HEK293 (cell line): ENCODE measurements at regions not wholly inside any gene's neighbourhood (a gene's known extent, or its start where the extent isn't known, plus 50 kb on each side); places are given as distances from the start of the nearest gene placed in this dataset.

Experiments used
- CTCF ChIA-PET: fragments of 350-600 bp; formaldehyde crosslinking; extraction: SDS; loops from one replicate; lab custom pipeline; 2021; ENCODE audit warnings: antibody characterized with exemption; lab: Yijun Ruan, JAX
- POLR2A ChIA-PET: fragments of 300-600 bp; formaldehyde crosslinking; extraction: SDS; loops from one replicate; lab custom pipeline; 2020; ENCODE audit warnings: antibody characterized with exemption, inconsistent platforms; lab: Yijun Ruan, JAX
- H3K27ac ChIP-seq: fragments of 200-500 bp; sonication (Bioruptor generic); 2 replicates; pipeline ENCODE4 v1.5.1; 2014; ENCODE audit warnings: low read depth, low read length, control low read depth, inconsistent platforms; ENCODE audit errors: extremely low read depth
- H3K36me3 ChIP-seq, 2 experiments: fragments of 200-500 bp in 1 of 2; sonication (Bioruptor generic) in 1 of 2; 1 replicate in 1 of 2; 2 replicates in 1 of 2; pipeline ENCODE4 v1.5.1; 2014 to 2017; ENCODE audit warnings: inconsistent platforms in 2 of 2, low read length in 2 of 2; ENCODE audit not compliant: control insufficient read depth in 2 of 2, insufficient read depth in 1 of 2
- H3K4me1 ChIP-seq: fragments of 200-500 bp; sonication (Bioruptor generic); 2 replicates; pipeline ENCODE4 v1.5.1; 2014; ENCODE audit warnings: mild to moderate bottlenecking, low read length, inconsistent platforms; ENCODE audit not compliant: control insufficient read depth, insufficient read depth
- H3K4me3 ChIP-seq: 2 replicates; pipeline ENCODE4 v1.5.1; 2011; ENCODE audit warnings: low read depth, mild to moderate bottlenecking, control low read depth, low read length, moderate library complexity
- H3K9me3 ChIP-seq: fragments of 200-500 bp; sonication (Bioruptor generic); 2 replicates; pipeline ENCODE4 v1.5.1; 2014; ENCODE audit warnings: low read depth, low read length, inconsistent platforms; ENCODE audit not compliant: control insufficient read depth, insufficient read depth
- BCL11B ChIP-seq: fragments of 450-650 bp; formaldehyde crosslinking; IDR thresholded peaks from 2 replicates; pipeline ENCODE4 v1.5.1; 2016; ENCODE audit warnings: low read depth, missing biosample characterization, missing genetic modification characterization
- SP7 ChIP-seq: fragments of 450-650 bp; formaldehyde crosslinking; IDR thresholded peaks from 2 replicates; pipeline ENCODE4 v1.5.1; 2016; ENCODE audit warnings: missing biosample characterization, missing genetic modification characterization
- TCF7L2 ChIP-seq: IDR thresholded peaks from 2 replicates; pipeline ENCODE4 v1.6.1; 2011; ENCODE audit warnings: low read depth, mild to moderate bottlenecking, inconsistent platforms, low read length, moderate library complexity, borderline replicate concordance
- ZFP69B ChIP-seq: fragments of 450-650 bp; formaldehyde crosslinking; IDR thresholded peaks from 2 replicates; pipeline ENCODE4 v1.5.1; 2016; ENCODE audit warnings: missing biosample characterization, missing genetic modification characterization
- ZNF175 ChIP-seq: fragments of 450-650 bp; formaldehyde crosslinking; IDR thresholded peaks from 2 replicates; pipeline ENCODE4 v1.5.1; 2016; ENCODE audit warnings: missing biosample characterization, missing genetic modification characterization
- ZNF2 ChIP-seq: fragments of 450-650 bp; formaldehyde crosslinking; IDR thresholded peaks from 2 replicates; pipeline ENCODE4 v1.5.1; 2016; ENCODE audit warnings: missing biosample characterization, missing genetic modification characterization
- ZNF292 ChIP-seq: fragments of 450-650 bp; formaldehyde crosslinking; IDR thresholded peaks from 2 replicates; pipeline ENCODE4 v1.5.1; 2016; ENCODE audit warnings: low read depth, missing biosample characterization, missing genetic modification characterization, borderline replicate concordance
- ZNF354C ChIP-seq: fragments of 450-650 bp; formaldehyde crosslinking; IDR thresholded peaks from 2 replicates; pipeline ENCODE4 v1.5.1; 2016; ENCODE audit warnings: missing biosample characterization, missing genetic modification characterization, low read depth, borderline replicate concordance
- ZNF416 ChIP-seq: fragments of 450-650 bp; formaldehyde crosslinking; IDR thresholded peaks from 2 replicates; pipeline ENCODE4 v1.5.1; 2016; ENCODE audit warnings: missing biosample characterization, missing genetic modification characterization
- ZSCAN30 ChIP-seq: fragments of 450-650 bp; IDR thresholded peaks from 2 replicates; pipeline ENCODE4 v1.5.1; 2018; ENCODE audit warnings: missing biosample characterization, mild to moderate bottlenecking, missing genetic modification characterization, moderate library complexity
- TF ChIP-seq, protein P1 (sequence below): fragments of 450-650 bp; formaldehyde crosslinking; conservative IDR thresholded peaks from 2 replicates; pipeline ENCODE4 v1.5.1; 2016; ENCODE audit warnings: low read depth, missing biosample characterization, missing genetic modification characterization
- TF ChIP-seq, protein P2 (sequence below): fragments of 450-650 bp; formaldehyde crosslinking; IDR thresholded peaks from 2 replicates; pipeline ENCODE4 v1.5.1; 2016; ENCODE audit warnings: missing biosample characterization, missing genetic modification characterization, borderline replicate concordance
- TF ChIP-seq, protein P3 (sequence below): fragments of 450-650 bp; IDR thresholded peaks from 2 replicates; pipeline ENCODE4 v1.5.1; 2018; ENCODE audit warnings: missing biosample characterization, mild to moderate bottlenecking, missing genetic modification characterization
- TF ChIP-seq, protein P4 (sequence below): fragments of 450-650 bp; formaldehyde crosslinking; conservative IDR thresholded peaks from 2 replicates; pipeline ENCODE4 v1.5.1; 2016; ENCODE audit warnings: low read depth, missing biosample characterization, missing genetic modification characterization
- TF ChIP-seq, protein P5 (sequence below): fragments of 450-650 bp; formaldehyde crosslinking; IDR thresholded peaks from 2 replicates; pipeline ENCODE4 v1.5.1; 2016; ENCODE audit warnings: missing biosample characterization, missing genetic modification characterization
- TF ChIP-seq, protein P6 (sequence below): fragments of 450-650 bp; formaldehyde crosslinking; IDR thresholded peaks from 2 replicates; pipeline ENCODE4 v1.5.1; 2017; ENCODE audit warnings: missing biosample characterization, missing genetic modification characterization

DNA sequence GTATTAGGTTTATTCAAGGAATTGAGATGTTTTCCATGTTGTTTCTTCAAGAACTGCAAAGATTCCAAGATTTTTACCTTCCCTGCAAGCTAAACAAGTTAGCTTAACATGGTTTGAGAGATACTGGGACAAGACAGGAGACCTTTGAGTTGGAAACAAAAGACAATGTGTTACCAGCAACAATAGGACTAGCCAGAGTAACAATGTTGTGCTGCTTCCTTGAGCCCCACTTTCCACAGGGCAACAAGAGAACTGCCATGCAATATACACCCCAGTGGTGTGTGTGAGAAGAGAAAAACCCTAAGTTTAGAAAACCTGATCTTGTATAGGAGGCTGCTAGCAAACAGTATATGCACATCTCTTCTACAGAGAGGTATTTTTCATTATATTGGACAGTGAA, 264.6 kb downstream of the PCDH20 start (continued):
- TF ChIP-seq, protein P1, sequence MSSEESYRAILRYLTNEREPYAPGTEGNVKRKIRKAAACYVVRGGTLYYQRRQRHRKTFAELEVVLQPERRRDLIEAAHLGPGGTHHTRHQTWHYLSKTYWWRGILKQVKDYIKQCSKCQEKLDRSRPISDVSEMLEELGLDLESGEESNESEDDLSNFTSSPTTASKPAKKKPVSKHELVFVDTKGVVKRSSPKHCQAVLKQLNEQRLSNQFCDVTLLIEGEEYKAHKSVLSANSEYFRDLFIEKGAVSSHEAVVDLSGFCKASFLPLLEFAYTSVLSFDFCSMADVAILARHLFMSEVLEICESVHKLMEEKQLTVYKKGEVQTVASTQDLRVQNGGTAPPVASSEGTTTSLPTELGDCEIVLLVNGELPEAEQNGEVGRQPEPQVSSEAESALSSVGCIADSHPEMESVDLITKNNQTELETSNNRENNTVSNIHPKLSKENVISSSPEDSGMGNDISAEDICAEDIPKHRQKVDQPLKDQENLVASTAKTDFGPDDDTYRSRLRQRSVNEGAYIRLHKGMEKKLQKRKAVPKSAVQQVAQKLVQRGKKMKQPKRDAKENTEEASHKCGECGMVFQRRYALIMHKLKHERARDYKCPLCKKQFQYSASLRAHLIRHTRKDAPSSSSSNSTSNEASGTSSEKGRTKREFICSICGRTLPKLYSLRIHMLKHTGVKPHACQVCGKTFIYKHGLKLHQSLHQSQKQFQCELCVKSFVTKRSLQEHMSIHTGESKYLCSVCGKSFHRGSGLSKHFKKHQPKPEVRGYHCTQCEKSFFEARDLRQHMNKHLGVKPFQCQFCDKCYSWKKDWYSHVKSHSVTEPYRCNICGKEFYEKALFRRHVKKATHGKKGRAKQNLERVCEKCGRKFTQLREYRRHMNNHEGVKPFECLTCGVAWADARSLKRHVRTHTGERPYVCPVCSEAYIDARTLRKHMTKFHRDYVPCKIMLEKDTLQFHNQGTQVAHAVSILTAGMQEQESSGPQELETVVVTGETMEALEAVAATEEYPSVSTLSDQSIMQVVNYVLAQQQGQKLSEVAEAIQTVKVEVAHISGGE = no peak
- no peak for TF ChIP-seq TCF7L2
- no peak for TF ChIP-seq ZNF354C (tag by site-specific recombination)
- TF ChIP-seq, protein P2, sequence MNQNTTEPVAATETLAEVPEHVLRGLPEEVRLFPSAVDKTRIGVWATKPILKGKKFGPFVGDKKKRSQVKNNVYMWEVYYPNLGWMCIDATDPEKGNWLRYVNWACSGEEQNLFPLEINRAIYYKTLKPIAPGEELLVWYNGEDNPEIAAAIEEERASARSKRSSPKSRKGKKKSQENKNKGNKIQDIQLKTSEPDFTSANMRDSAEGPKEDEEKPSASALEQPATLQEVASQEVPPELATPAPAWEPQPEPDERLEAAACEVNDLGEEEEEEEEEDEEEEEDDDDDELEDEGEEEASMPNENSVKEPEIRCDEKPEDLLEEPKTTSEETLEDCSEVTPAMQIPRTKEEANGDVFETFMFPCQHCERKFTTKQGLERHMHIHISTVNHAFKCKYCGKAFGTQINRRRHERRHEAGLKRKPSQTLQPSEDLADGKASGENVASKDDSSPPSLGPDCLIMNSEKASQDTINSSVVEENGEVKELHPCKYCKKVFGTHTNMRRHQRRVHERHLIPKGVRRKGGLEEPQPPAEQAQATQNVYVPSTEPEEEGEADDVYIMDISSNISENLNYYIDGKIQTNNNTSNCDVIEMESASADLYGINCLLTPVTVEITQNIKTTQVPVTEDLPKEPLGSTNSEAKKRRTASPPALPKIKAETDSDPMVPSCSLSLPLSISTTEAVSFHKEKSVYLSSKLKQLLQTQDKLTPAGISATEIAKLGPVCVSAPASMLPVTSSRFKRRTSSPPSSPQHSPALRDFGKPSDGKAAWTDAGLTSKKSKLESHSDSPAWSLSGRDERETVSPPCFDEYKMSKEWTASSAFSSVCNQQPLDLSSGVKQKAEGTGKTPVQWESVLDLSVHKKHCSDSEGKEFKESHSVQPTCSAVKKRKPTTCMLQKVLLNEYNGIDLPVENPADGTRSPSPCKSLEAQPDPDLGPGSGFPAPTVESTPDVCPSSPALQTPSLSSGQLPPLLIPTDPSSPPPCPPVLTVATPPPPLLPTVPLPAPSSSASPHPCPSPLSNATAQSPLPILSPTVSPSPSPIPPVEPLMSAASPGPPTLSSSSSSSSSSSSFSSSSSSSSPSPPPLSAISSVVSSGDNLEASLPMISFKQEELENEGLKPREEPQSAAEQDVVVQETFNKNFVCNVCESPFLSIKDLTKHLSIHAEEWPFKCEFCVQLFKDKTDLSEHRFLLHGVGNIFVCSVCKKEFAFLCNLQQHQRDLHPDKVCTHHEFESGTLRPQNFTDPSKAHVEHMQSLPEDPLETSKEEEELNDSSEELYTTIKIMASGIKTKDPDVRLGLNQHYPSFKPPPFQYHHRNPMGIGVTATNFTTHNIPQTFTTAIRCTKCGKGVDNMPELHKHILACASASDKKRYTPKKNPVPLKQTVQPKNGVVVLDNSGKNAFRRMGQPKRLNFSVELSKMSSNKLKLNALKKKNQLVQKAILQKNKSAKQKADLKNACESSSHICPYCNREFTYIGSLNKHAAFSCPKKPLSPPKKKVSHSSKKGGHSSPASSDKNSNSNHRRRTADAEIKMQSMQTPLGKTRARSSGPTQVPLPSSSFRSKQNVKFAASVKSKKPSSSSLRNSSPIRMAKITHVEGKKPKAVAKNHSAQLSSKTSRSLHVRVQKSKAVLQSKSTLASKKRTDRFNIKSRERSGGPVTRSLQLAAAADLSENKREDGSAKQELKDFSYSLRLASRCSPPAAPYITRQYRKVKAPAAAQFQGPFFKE = no peak
- no peak for TF ChIP-seq BCL11B (tag by site-specific recombination)
- TF ChIP-seq SP7 = no peak
- TF ChIP-seq ZNF2 = no peak

DNA sequence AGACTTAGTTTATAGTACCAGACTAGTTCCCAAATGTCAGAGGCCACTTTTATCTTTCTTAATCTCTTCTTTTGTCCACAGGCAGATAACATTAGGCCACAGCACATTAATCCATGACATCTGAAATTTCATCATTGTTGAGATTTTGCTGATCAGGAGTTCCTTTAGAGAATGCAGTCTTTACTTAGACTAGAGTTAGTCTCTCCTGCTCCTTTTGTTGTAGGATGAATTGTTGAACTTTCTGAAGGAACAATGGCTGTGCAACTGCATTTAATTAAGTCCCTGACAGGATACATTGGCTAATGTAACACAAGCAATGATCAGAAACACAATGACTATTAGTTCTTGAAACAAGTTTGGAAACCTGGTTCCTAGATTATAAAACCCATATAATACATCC, 266.3 kb downstream of the PCDH20 start:
- Histone ChIP-seq H3K4me1 (no peaks in the 10 kb centered on the region), H3K27ac (no peak overlapping the region), H3K4me3 (no peak overlapping the region), H3K36me3 (no peaks in the 10 kb centered on the region), H3K9me3 (no peaks in the 10 kb centered on the region)
- POLR2A ChIA-PET = no interaction called here
- CTCF ChIA-PET = no interaction called here
- TF ChIP-seq, protein P3, sequence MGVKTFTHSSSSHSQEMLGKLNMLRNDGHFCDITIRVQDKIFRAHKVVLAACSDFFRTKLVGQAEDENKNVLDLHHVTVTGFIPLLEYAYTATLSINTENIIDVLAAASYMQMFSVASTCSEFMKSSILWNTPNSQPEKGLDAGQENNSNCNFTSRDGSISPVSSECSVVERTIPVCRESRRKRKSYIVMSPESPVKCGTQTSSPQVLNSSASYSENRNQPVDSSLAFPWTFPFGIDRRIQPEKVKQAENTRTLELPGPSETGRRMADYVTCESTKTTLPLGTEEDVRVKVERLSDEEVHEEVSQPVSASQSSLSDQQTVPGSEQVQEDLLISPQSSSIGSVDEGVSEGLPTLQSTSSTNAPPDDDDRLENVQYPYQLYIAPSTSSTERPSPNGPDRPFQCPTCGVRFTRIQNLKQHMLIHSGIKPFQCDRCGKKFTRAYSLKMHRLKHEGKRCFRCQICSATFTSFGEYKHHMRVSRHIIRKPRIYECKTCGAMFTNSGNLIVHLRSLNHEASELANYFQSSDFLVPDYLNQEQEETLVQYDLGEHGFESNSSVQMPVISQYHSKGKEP (tag by site-specific recombination) = no peak
- TF ChIP-seq, protein P4, sequence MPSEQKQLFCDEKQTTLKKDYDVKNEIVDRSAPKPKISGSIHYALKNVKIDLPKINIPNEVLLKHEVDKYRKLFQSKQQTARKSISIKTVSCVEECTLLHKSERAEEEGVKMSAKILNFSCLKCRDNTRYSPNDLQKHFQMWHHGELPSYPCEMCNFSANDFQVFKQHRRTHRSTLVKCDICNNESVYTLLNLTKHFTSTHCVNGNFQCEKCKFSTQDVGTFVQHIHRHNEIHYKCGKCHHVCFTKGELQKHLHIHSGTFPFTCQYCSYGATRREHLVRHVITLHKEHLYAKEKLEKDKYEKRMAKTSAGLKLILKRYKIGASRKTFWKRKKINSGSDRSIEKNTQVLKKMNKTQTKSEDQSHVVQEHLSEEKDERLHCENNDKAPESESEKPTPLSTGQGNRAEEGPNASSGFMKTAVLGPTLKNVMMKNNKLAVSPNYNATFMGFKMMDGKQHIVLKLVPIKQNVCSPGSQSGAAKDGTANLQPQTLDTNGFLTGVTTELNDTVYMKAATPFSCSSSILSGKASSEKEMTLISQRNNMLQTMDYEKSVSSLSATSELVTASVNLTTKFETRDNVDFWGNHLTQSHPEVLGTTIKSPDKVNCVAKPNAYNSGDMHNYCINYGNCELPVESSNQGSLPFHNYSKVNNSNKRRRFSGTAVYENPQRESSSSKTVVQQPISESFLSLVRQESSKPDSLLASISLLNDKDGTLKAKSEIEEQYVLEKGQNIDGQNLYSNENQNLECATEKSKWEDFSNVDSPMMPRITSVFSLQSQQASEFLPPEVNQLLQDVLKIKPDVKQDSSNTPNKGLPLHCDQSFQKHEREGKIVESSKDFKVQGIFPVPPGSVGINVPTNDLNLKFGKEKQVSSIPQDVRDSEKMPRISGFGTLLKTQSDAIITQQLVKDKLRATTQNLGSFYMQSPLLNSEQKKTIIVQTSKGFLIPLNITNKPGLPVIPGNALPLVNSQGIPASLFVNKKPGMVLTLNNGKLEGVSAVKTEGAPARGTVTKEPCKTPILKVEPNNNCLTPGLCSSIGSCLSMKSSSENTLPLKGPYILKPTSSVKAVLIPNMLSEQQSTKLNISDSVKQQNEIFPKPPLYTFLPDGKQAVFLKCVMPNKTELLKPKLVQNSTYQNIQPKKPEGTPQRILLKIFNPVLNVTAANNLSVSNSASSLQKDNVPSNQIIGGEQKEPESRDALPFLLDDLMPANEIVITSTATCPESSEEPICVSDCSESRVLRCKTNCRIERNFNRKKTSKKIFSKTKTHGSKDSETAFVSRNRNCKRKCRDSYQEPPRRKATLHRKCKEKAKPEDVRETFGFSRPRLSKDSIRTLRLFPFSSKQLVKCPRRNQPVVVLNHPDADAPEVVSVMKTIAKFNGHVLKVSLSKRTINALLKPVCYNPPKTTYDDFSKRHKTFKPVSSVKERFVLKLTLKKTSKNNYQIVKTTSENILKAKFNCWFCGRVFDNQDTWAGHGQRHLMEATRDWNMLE (tag by site-specific recombination) = no peak
- TF ChIP-seq ZFP69B (tag by site-specific recombination) (no peak), ZNF175 (tag by site-specific recombination) (no peak), ZSCAN30 (tag by site-specific recombination) (no peak), ZNF292 (no peak), ZNF416 (no peak)
- TF ChIP-seq, protein P5, sequence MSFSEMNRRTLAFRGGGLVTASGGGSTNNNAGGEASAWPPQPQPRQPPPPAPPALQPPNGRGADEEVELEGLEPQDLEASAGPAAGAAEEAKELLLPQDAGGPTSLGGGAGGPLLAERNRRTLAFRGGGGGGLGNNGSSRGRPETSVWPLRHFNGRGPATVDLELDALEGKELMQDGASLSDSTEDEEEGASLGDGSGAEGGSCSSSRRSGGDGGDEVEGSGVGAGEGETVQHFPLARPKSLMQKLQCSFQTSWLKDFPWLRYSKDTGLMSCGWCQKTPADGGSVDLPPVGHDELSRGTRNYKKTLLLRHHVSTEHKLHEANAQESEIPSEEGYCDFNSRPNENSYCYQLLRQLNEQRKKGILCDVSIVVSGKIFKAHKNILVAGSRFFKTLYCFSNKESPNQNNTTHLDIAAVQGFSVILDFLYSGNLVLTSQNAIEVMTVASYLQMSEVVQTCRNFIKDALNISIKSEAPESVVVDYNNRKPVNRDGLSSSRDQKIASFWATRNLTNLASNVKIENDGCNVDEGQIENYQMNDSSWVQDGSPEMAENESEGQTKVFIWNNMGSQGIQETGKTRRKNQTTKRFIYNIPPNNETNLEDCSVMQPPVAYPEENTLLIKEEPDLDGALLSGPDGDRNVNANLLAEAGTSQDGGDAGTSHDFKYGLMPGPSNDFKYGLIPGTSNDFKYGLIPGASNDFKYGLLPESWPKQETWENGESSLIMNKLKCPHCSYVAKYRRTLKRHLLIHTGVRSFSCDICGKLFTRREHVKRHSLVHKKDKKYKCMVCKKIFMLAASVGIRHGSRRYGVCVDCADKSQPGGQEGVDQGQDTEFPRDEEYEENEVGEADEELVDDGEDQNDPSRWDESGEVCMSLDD (tag by site-specific recombination) = no peak
- TF ChIP-seq, protein P6, sequence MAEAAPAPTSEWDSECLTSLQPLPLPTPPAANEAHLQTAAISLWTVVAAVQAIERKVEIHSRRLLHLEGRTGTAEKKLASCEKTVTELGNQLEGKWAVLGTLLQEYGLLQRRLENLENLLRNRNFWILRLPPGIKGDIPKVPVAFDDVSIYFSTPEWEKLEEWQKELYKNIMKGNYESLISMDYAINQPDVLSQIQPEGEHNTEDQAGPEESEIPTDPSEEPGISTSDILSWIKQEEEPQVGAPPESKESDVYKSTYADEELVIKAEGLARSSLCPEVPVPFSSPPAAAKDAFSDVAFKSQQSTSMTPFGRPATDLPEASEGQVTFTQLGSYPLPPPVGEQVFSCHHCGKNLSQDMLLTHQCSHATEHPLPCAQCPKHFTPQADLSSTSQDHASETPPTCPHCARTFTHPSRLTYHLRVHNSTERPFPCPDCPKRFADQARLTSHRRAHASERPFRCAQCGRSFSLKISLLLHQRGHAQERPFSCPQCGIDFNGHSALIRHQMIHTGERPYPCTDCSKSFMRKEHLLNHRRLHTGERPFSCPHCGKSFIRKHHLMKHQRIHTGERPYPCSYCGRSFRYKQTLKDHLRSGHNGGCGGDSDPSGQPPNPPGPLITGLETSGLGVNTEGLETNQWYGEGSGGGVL (tag by site-specific recombination) = no peak
